GM18868 (cell line): ENCODE measurements at regions not wholly inside any gene's neighbourhood (a gene's known extent, or its start where the extent isn't known, plus 50 kb on each side); places are given as distances from the start of the nearest gene placed in this dataset.
"Not testable (repeated sequence)": the region's sequence is repeated elsewhere in the genome, so short reads cannot be mapped to it uniquely, and the experiment has no call there.

ENCODE experiments used
- ATAC-seq: cut with Tn5 transposase; IDR thresholded peaks from one replicate; pipeline ENCODE4 v1.9.1; 2021; ENCODE audit warnings: mild to moderate bottlenecking, moderate library complexity; ENCODE audit not compliant: unreplicated experiment

GRCh38 chr6:18527836-18528743 lies 140.9 kb downstream of the RNF144B start:
- ATAC-seq = no peak

- no peak for ATAC-seq
Observed at GRCh38 chr6:18530201-18530600, 143.1 kb downstream of the RNF144B start.

GRCh38 chr6:18532139-18532538 lies 145.0 kb downstream of the RNF144B start:
- ATAC-seq = no peak

DNA sequence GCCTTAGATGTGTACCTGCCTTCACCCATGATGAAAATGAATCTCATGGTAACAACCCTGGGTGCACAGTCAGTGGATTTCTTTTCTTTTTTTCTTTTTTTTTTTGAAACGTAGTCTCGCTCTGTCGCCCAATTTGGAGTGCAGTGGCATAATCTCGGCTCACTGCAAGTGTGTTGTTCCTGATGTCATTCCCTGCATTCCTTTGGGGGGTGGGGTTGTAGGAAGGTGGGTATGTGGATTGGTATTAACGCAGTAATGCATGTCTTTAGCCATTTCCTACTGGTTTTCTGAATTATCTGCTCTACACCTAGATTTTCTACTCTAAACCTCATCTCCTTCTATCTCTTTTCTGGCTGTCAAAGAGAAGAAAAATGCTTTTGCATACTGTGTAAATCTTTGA lies 146.6 kb downstream of the RNF144B start:
- no peak for ATAC-seq

DNA sequence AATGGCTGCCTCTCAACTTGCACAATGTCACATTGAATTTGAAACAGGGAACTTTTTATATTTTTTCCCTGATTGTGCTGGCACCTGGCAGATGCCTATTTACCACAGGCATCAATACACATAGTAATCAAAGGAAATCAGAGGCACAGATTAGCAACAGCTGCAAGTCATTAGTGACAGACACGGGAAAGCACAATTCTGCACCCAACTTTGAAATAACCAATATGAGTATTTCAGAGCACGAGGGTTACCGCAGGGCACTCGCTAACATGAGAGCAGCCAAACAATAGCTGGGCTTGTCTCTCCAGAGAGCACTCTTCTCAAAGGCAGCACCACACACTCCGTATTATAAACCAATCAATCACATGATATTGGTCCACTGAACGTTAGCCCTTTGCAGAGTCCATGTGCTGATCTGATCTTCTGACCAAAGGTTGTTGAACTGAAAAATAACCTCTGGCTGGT lies 149.5 kb downstream of the RNF144B start:
- no peak for ATAC-seq

- ATAC-seq = no peak
Observed at GRCh38 chr6:18538315-18538714, 151.2 kb downstream of the RNF144B start.

DNA sequence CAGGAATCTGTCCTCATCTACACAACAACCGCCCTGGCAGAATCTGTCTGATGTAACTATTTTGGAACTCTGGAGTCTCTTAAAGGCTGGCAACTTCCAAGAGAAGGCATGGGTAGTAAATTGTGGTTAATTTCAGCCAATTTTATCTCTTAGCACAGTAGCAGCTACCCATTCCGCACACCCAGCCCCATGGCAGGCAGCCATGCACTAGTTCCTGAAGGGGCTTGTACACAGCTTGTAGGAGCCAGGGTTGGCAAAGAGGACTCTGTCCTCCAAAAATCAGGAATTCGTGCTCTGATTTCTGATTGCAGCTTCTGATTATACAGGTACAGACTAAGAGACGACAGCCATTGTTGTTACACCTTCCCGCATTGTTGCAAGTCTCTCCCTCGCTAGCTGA lies 155.9 kb downstream of the RNF144B start:
- no peak for ATAC-seq

GRCh38 chr6:18545142-18545541 lies 158.0 kb downstream of the RNF144B start:
- not testable (repeated sequence) for ATAC-seq

DNA sequence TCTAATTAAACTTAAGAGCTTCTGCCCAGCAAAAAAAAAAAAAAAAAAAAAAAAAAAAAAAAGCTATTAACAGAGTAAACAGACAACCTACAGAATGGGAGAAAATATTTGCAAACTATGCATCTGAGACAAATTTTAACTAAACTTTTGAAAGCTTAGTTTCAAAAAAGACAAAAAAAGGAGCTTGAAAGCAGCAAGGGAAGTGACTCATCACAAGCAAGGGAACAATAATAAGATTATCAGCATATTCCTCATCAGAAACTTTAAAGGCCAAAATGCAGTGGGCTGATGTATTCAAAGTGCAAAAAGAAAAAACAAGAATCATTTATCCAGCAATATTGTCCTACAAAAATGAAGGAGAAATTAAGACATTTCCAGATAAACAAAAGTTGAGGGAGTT lies 158.6 kb downstream of the RNF144B start:
- no peak for ATAC-seq

- no peak for ATAC-seq
Observed at GRCh38 chr6:18550119-18550518, 163.0 kb downstream of the RNF144B start.

DNA sequence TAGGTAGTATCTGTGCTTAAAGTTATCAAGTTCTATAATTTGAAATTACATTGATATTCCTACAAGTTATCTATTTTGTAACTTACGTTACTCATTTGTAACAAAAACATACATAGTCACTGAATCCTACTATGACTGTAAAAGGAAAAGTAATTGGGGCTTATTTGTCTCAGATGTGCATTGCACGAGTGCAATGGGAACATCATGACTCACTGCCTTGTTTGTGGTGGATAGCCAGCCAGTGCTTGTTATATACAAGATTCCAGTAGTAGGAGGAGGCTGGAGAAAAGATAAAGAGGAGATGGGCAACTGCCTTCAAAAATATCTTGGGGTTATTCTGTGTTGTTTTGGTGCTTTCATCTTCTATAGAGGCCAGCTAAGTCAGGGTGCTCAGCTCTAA lies 164.1 kb downstream of the RNF144B start:
- no peak for ATAC-seq

- ATAC-seq = no peak
Observed at GRCh38 chr6:18555750-18556149, 168.6 kb downstream of the RNF144B start.

- ATAC-seq = no peak
Observed at GRCh38 chr6:18561037-18561750, 174.0 kb downstream of the RNF144B start.

GRCh38 chr6:18562726-18563125 lies 175.6 kb downstream of the RNF144B start:
- no peak for ATAC-seq

GRCh38 chr6:18564775-18565174 lies 177.6 kb downstream of the RNF144B start:
- ATAC-seq = no peak

DNA sequence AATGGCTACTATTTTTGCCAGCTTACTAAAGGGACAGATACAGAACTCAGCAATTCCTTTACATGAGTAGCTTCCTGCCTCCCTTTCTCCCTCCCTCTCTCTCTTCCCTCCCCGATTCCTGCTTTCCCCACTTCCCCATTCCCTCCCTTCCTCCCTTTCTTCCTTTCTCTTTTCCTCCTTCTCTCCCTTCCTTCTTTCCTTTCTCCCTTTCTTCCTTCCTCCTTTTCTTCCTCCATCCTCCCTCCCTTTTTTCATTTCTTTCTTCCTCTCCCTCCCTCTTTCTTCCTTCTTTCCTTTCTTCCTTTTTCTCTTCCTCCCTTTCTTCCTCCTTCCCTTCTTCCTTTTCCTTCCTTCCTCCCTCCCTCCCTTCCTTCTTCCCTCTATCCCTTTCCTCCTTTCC lies 178.1 kb downstream of the RNF144B start:
- ATAC-seq = no peak

DNA sequence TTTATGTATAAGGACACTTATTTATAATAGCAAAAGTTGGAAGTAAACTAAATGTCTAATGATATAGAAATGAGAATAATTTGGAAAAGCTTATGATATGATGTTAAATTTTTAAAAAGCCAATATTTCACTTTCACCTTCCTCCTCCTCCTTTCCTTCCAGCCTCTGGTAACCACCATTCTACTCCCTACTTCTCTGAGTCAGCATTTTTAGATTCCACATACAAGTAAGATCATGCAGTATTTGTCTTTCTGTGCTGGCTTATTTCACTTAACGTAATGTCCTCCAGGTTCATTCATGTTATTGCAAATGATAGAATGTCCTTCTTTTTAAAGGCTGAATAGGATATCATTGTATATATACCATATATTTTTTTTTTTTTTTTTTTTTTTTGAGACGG lies 180.2 kb downstream of the RNF144B start:
- no peak for ATAC-seq

- ATAC-seq = no peak
Observed at GRCh38 chr6:18577491-18577890, 190.3 kb downstream of the RNF144B start.

DNA sequence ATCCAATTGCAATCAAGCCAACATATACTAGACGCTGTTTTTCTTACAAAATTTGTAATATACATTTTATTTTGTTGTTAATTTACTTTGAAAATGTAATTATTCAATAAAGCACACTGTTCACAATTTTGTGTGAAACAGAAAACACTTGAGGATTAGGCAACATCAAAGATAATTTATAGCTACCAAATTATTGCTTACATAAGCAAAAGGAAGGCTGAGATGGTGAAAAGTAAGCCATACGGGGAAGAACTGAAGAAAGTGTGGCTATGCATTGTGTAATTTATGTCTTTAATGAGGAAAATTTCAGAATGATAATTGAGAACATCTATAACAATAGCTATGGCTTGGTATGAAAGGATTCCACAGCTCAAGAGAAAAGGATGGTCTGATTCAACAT lies 192.0 kb downstream of the RNF144B start:
- ATAC-seq = no peak

GRCh38 chr6:18579869-18580268 lies 192.7 kb downstream of the RNF144B start:
- ATAC-seq = no peak

DNA sequence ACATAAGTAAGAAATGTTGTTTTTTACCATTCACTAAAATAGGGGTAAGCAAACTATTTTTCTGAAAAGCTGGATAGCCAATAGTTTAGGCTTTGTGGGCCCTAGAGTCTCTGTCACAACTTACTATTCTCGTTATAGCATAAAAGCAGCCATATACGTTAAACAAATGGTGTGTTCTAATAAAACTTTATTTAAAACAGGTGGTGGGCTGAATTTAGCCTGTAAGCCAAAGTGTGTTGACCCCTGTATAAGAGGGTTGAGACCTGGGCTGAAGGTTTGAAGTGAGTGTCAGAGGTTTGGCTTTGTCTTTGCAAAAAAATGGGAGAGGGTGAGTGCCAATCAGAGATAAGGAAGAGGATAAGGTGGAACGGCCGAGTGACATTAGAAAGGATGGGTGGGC lies 197.2 kb downstream of the RNF144B start:
- no peak for ATAC-seq

DNA sequence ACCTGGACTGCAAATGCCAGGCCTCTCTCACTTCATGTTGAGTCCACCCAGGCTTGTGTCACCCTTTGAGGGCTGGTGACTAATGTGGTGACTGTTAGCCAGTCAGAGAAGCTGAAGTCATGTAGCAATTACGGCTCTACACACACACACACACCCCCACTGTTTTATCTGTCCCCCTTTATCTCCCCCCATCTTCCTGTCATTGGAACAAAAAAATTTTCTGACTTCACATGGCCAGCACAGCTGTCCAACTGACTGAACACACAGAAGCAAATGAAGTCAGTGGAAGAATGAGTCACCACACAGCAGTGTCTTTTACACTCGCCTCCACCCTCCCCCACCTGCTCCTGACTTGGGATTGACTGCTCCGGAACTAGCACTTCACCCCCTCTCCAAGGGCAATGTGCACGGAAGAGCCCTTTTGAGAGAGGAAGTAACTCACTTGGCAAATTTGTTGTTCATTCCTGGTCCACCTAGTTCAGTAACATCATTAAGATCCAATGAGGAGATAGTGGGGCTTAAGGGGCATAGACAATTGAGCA lies 198.0 kb downstream of the RNF144B start:
- no peak for ATAC-seq
